SW480 (cell line): ENCODE measurements at regions not wholly inside any gene's neighbourhood (a gene's known extent, or its start where the extent isn't known, plus 50 kb on each side); places are given as distances from the start of the nearest gene placed in this dataset.

Experiments used
- DNase-seq: peaks from one replicate; pipeline ENCODE4 v3.0.0-alpha.2; 2016; ENCODE audit warnings: low spot score

DNA sequence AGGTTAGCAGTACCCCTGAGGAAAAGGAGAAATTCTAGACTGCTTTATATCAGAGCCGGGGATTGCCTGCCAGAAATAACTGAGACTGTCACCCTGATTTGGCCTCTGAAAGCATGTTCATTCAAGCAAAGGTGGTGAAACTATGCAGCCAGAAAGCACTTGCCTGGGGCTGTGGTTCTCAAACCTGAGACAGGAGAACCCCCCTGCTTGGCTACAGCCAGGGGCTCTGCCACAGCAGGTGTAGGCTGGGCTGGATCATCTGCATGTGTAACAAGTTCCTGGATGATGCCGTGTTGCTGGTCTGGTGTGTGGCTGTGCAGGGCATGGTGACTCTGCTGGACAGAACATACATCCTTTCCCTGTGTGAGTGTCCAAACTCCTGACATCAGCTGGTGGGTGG is 157.8 kb downstream of the NXNL2 start:
- DNase-seq: no peak

DNA sequence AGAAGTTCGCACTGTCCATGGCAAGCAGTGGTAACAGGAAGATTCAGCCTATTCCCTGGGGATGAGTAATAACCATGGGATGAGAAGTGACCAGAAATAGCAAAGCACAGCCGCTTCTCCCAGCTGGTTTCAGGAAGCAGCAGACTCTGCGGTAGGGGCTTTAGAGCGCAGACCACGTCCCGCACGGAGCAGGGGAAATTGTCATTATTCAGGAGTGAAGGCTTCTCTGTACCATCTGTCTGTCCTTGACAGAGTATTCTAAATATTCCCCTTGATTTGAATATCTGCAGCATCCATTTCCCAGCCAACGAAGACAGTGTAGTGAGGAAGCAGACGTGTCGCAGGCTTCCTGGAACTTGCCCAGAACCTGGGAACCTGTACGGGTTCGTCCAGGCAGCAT is 159.6 kb downstream of the NXNL2 start:
- no peak for DNase-seq

DNA sequence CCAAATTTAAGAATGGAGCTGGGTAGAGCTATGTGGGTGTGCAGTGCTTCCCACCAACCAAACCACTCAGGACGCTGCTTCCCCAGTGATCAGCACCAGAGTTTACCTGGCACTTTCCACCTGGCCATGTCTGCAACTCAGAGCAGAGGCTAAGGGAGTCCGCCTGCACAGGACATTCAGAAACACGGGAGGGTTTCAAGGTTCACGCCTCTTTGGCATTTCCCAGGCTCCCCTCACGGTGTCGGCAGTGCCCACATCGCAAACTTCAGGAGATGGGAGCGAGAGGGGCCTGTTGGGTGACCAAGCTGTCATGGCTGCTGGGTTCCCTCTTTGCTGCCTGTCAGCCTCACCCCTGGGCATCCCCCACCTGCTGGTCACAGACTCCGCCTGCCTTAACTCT is 161.5 kb downstream of the NXNL2 start:
- DNase-seq: no peak

DNA sequence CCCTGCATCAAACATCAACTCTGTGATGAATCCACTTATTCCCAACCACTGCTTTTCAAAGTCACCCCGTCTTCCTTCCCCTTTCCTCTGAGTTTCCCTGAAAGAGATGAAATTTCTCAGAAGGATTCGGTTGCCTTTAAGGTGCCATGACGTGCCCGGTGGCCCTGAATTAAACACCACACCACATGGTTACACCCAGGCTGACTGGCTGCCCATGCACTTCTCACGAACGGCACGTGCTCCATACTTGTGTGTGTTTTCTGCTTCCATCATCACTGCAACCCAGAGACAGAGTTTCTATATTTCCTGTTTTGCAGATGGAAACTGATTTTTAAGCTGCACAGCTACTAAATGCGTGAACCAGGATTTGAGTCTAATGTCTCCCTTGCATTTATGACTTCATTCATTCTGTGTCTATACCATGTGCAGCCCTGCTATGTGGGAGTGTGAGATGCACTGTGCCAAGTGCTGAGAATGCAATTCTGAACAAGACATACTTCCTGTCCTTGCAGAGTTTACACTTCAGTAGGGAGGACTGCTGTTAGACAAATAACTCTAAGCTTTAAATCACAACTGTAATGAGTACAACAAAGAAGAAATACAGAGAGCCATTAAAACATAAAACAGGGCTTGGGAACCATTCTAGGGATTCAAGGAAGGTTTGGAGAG is 162.9 kb downstream of the NXNL2 start:
- no peak for DNase-seq

DNA sequence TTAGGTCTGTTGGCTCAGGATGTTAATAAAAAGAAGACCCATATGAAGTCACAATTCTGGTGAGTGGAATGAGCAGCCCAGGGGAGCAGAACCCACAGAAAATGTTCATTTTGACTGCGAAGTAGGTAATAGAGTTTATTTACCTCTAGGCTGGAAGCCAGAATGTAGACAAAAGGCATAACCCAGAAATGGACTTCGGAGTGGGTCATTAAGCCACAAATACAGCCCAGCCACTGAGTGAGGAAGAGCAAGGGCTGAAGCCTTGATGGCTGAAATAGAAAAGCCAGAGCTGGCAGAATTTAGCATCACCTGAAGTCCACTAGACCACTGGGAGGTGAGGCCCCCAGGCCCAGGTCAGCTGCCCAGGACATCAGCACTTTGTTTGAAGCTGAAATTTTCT is 168.0 kb downstream of the NXNL2 start:
- DNase-seq: no peak

DNA sequence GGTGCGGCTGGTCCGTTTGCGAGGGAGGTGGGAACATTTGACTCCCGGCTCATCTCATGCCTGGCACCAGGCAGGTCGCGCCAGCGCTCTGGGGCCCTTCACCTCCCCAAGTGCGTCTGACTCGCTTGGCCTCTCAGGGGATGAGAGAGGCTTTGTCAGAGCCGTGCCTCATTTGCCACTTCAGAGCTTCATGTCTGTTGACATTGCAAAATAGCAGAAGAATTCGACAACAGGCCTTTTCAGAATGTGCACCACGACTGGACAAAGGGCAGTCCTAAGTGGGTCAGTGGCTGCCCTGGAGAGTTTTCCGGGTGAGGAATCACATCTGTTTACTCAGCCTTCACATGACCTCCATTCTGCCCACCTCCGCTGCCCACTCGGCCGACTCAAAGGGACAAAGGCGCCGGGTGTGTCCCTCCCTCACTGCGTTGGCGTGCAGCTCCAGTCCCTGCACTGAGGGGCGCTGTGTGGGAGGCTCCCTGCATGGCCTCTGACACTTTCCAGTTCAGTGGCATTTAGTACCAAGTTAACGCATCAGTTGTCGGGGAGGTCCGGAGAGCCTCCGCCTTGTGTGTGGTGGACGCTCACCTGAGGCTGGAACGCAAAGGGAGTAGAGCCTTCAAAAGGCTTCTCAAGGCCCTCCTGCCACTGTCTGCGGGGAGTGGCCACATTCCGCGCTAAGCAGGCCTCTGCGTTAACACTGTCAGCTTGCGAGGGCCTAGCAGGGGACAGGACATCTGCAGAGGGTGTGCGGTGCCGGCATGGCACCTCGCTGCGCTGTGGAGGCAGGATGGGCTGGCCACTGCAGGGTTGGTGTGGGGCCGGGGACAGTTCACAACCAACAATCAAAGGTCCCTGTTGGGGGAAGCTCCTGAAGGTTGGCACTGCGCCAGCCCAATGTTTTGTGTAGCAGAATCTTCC is 171.5 kb downstream of the NXNL2 start:
- DNase-seq: peak; percentile 43

DNA sequence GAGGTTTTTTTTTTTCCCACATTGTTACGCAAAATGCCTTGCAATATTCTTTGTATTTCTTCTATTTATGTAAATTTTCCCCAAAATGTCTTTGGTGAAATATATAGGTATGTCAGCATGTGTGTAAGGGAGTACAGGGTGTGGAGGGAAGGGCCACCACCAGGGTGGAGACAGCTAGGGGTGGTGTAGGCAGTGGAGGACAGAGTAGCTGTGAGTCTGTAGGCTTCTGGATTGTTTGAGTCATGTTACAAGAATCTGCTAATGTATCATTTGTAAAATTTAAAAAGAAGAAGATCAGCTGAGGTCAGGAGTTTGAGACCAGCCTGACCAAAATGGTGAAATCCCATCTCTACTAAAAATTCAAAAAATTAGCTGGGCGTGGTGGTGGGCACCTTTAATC is 175.5 kb downstream of the NXNL2 start:
- DNase-seq: no peak

DNA sequence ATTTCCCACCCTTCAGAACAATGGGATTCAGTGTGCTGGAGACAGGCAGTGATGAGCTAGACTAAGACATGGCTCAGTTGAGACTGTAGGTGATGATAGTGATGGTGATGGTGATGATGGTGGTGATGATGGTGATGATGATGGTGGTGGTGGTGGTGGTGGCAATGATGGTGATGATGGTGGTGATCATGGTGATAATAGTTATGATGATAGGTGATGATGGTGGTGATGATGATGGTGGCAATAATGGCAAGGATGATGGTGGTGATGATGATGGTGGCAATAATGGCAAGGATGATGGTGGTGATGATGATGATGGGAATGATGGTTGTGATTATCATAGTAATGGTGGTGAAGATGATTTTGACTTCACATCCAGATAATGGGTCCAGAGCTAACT is 176.7 kb downstream of the NXNL2 start:
- no peak for DNase-seq

DNA sequence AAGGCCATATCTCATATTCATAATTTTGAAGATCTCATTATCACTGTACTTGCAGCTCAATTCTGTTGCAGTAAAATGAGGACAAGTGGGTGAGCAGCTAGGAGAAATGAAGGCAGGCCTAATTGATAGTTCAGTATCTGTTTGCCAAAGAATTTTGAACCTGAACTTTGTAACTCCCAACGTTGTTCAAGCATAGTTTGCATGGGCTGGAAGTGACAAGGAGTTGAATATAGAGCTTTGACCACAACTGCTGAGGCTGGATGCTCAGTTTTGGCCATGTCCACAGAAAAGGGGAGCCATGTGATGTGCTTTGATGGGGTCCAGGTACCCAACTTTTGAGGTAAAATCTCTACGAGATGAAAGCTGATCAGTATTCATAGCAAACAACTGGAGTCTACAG is 177.5 kb downstream of the NXNL2 start:
- no peak for DNase-seq

DNA sequence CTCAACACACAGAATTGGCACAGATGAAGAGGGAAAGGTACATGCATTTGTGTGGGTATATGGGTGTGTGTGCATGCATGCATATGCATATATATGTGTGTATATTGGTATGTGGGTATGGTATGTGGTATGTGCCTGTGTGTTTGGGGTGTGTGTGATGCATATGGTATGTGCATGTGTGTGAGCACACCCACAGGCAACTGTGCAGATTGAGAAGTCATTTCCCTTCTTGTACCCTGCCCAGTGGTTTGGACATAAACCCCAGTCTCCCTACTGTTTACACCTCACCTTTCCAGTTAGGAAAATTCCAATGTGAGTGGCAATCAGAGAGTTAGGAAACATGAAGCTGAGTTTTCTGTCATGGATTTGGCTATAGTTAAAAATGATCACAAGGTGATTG is 178.0 kb downstream of the NXNL2 start:
- DNase-seq: no peak

DNA sequence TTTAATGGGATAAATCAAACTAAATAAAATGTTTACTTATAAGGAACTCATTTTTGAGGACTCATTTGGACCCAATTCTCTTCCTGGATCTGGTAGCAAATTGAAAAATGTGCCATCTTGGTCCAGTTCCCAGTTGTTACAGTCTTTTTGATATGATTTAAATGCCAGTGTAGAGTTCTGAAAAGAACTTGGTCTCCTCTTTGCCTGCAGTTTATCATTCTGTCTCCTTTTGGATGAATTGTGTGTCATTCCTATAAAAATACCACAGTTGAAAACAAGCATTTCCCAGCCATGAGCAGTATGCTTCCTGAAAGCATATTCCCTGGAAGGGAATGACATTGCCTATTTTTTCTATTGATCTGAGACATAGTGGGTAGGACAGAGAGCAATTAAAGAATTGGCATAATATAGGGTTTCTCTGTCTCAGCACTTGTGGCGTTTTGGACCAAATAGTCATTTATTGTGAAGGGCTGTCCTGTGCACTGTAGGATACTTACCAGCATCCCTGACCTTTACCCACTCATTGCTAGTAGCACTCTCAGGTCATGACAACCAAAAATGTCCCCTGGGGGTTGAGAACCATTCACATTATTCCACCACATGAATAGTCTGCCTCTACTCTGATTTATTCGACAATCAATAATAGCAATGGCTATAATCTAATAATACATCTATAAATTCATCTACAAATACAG is 181.8 kb downstream of the NXNL2 start:
- no peak for DNase-seq

DNA sequence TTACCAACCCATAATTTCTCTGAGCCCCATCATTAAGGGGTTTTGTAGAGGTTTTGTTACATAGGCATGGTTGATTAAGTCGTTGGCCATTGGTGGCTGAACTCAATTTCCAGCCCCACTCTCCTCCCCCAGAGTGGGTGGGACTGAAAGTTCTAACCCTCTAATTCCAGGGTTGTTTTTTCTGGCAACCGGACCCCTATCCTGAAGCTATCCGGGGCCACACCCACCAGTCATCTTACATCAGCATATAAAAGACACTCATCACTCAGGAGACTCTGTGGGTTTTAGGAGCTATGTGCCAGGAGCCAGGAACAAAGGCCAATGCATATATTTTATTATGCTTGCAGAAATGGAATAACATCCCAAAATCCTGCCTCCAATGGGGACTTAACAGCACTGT is 186.0 kb downstream of the NXNL2 start:
- no peak for DNase-seq

DNA sequence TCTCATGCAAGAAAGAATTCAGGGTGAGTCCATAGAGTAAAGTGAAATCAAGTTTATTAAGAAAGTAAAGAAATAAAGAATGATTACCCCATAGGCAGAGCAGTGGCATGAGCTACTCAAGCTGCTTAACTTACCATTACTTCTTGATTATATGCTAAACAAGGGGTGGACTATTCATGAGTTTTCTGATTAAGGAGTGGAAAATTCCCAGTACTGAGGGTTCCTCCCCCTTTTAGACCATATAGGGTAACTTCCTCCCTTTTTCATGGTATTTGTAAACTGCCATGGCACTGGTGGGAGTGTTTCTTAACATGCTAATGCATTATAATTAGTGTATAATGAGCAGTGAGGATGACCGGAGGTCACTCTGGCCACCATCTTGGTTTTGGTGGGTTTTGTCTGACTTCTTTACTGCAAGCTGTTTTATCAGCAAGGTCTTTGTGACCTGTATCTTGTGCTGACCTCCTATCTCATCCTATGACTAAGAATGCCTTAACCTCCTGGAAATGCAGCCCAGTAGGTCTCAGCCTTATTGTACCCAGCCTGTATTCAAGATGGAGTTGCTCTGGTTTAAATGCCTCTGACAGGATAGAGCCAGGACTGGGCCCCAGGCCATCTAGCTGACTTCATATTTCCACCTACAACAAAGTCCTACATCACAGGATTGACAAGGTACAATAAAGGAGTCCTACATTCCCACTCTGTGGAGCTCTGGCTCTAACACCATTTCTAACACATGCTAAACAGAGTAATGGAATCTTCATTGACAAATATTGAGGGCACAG is 186.7 kb downstream of the NXNL2 start:
- no peak for DNase-seq

DNA sequence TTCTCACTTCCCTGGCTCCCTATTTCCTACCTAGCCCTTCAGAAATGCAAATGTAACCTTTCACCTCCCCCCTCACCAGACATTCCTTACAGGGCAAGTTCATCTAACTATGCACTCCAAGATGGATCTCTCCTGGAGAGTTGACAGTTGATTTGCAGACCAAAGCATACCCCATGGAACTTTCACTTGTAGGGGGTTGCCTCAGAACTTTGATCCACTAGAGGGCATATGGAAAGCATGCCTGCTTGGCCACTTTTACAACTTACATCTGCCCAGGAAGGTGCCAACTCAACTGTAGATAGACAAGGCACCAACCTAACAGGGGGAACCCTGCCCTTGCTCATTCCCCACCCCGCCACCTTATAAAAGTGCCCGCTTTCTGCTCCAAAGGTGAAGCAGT is 187.8 kb downstream of the NXNL2 start:
- peak; percentile 10 for DNase-seq

DNA sequence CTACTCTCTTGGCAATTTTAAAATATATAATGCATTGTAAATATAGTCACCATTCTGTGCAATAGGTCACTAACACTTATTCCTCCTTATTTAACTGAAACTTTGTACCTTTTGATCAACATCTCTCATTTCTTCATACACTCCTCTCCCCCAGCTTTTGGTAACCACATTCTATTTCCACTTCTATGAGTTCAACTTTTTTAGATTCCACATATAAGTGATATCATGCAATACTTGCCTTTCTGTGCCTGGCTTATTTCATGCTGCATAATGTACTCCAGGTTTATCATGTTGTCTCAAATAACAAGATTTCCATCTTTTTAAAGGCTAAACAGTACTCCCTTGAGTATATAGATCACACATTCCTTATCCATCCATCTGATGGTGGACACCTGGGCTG is 188.8 kb downstream of the NXNL2 start:
- DNase-seq: no peak

DNA sequence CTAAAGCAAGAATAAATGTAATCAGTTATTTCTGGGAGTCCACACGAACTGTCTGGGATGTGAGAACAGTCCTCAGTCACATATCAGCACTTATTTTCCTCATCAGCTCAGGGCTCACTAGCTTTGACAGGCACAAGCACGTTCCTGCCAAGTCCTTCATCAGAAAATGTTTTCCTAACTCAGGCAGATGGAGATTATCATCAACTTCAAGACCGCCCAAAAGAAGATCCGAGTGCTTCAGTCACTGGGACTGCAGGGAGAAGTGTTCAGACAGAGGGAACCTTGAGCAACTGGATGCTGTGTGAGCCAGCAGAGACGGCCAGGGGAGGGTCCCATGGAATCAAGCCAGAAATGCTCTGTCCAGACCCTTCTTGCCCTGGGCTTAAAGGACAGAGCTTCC is 189.4 kb downstream of the NXNL2 start:
- DNase-seq: no peak

DNA sequence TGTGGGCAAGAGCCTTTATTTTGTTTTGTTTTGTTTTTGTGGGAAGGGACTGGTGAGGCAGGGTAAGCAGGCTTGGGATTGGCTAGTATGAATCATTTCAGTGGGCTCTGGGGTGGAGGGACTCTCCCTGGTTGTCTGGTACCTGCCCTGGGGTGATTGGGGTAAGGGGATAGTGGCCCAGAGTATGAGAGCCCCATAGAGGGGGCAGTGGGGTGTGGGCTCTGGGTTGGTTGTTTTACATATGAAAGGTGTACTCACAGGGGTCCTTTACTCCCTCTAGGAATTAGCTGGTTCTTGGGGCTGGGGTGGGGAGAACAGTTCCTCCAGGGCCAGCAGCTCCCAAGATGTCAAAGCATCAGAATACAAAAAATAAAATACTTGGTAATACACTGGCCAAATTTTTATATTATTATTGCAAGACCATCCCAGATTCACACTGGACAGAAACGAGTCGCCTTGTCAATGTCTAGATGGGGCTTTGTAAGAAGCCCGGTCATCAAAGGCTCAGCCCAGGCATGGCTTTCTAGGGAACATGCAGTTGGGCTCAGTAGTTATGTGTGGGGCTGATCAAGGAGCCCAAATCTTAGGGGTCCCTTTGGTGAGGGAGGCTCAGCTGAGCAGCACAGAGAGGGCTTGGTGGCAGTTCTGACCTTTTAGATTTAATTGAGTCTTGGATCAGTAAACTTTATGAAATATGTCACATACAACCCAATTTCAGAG is 190.5 kb downstream of the NXNL2 start:
- DNase-seq: no peak

DNA sequence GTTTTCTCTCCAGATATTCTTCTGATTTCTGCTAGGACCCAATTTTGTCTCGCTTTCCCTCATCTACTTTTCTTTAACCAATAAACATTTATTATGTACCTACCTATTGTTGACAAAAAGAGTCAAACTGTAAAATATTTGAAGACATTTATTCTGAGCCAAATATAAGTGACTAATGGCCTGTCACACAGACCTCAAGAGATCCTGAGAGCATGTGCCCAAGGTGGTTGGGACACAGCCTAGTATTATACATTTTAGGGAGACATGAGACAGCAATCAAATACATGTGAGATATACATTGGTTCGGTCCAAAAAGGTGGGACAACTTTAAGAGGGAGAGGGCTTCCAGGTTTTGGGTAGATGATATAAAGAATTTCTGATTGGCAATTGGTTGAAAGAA is 191.8 kb downstream of the NXNL2 start:
- DNase-seq: no peak

DNA sequence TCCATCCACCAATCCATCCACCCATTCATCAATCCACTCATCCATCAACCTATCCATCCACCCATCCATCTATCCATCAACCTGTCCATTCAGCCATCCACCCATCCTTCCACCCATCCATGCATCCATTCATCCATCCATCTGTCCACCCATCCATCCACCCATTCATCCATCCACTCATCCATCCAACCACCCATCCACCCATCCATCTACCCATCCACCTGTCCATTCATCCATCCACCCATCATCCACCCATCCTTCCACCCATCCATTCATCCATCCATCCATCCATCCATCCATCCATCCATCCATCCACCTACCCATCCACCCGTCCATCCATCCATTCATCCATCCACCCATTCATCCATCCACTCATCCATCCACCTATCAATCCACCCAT is 195.8 kb downstream of the NXNL2 start:
- DNase-seq: no peak

DNA sequence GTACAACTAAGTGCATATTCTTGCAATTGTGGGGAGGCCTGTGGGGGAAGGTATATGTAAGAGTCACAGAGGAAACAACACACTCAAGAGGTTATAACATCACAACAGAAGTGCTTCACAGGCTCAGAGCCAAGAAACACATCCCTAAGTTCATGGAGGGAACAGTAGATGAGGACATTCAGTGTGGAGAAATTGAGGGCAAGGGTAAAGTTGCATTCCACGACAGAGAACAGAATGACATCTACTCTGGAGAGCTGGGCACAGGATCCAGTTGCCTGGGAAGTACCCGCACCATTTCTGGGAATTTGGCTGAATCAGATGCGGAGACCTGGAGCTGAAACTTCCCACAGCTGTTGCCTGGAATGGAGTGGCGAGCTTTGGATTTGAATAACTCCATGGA is 197.2 kb downstream of the NXNL2 start:
- DNase-seq: no peak

DNA sequence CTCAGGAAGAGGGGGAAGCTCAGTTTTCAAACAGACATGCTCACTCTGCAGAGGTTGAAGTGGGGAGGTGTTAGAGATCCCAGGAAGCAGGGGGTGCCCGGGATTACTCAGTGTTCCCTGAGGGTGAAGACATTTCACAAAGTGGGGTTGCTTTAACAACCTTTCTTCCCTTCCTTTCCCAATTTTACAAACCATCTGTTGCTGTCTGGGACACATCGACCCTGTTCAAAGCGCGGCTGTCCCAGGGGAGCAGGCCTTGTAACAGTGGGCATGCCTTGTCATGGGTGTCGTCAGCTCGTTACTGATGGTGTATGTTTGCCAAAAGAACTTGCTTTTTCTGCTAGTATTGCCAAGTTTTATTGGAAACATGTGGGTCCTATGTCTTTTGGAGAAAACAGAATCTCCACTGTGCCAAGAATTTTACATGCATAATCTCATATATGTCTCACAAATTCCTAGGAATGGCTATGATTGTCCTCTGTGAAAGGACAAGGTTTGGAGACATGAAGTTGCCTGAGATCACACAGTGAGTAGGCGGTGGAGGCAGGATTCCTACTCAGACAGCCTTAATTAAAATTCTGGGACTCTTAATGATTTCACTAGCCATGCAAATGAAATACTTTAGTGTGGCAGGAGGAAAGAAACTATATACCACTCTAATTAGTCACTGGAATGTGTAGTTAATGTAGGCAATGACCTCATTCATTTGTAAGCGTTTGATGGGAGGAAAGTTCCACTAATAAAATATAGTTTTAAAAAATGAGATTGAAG is 198.9 kb downstream of the NXNL2 start:
- no peak for DNase-seq
